ENCODE measurements at regions not wholly inside any gene's neighbourhood (a gene's known extent, or its start where the extent isn't known, plus 50 kb on each side); places are given as distances from the start of the nearest gene placed in this dataset.

GRCh38 chr5:62681117-62681850 is 102.7 kb downstream of the LRRC70 start:
- ATAC-seq (ENCODE audit: low read depth), result no peak

More at GRCh38 chr5:62681117-62681850, 102.7 kb downstream of the LRRC70 start:
- H3K36me3 ChIP-seq (ENCODE audit: control insufficient read depth, insufficient read depth, low read length), result no peaks in the 10 kb centered on the region
- H4K8ac ChIP-seq (ENCODE audit: low read depth in 2 of 2, low read length in 2 of 2), result no peak overlapping the region
- intact Hi-C loops (cut with micrococcal nuclease) (no loop called here), in situ Hi-C loops (cut with MboI; ENCODE audit: low sequenced_read_pairs) (no loop called here), dilution Hi-C loops (cut with HindIII; ENCODE audit: low sequenced_read_pairs, unreplicated experiment) (no loop called here)
- no peaks in the 10 kb centered on the region for H3K79me1 ChIP-seq (ENCODE audit: low read depth in 1 of 2, low read length in 2 of 2)
- H3K4me3 ChIP-seq (ENCODE audit: insufficient read depth, low read depth, low read length), result no peak overlapping the region
- BruUV-seq (replicated peaks), result no TSS peak
- no peak overlapping the region for H4K91ac ChIP-seq (ENCODE audit: insufficient read depth, low read depth, low read length)
- no peaks in the 10 kb centered on the region for H4K20me1 ChIP-seq (ENCODE audit: insufficient read depth, low read length)
- H2BK5ac ChIP-seq (ENCODE audit: low read depth, low read length, poor library complexity, severe bottlenecking), result no peak overlapping the region
- DNase-seq, result no peak
- no peak overlapping the region for H3K23ac ChIP-seq (ENCODE audit: low read depth, low read length)
- CTCF ChIA-PET, result no interaction called here
- no peaks in the 10 kb centered on the region for H3K27me3 ChIP-seq (ENCODE audit: control insufficient read depth, insufficient read depth, low read length)
- no peaks in the 10 kb centered on the region for H3K4me1 ChIP-seq (ENCODE audit: control insufficient read depth, insufficient read depth, low read length)
- no peak overlapping the region for H2AFZ ChIP-seq (replicated peaks; ENCODE audit: low read length, poor library complexity)
- H3K18ac ChIP-seq (ENCODE audit: low read depth, low read length), result no peak overlapping the region
- H3K4me2 ChIP-seq (ENCODE audit: low read depth, low read length), result no peak overlapping the region
- no peaks in the 10 kb centered on the region for H3K9me1 ChIP-seq (ENCODE audit: insufficient read depth, low read length)
- H2BK15ac ChIP-seq (ENCODE audit: low read depth, low read length), result no peak overlapping the region
- H2AK5ac ChIP-seq (ENCODE audit: low read depth, low read length), result no peak overlapping the region
- WGBS, 2 experiments (ENCODE audit: extremely low coverage in 2 of 2, insufficient read length in 1 of 2), result no CpG with 5 or more reads among the region's 3 CpGs
- H3K9ac ChIP-seq (ENCODE audit: low read depth, low read length), result no peak overlapping the region
- H2BK120ac ChIP-seq (ENCODE audit: low read depth, low read length), result no peak overlapping the region
- H4K5ac ChIP-seq (ENCODE audit: low read depth, low read length), result no peak overlapping the region
- H3K27ac ChIP-seq (ENCODE audit: insufficient read depth, low read length), result no peak overlapping the region
- H2BK20ac ChIP-seq (ENCODE audit: low read depth, low read length), result no peak overlapping the region
- no peak overlapping the region for H3K56ac ChIP-seq (ENCODE audit: extremely low read depth, insufficient read depth, low read length)
- TF ChIP-seq CHD1 (IDR thresholded peaks at IDR 0.05; ENCODE audit: low read depth, low read length) (no peak), MAZ (IDR thresholded peaks at IDR 0.05; ENCODE audit: borderline replicate concordance, low read depth, low read length) (no peak), CTCF (conservative IDR thresholded peaks at IDR 0.05; ENCODE audit: low read depth, low read length) (no peak), FOS (IDR thresholded peaks at IDR 0.05; ENCODE audit: low read depth, low read length) (no peak), POLR2A (IDR thresholded peaks at IDR 0.05; ENCODE audit: low read depth, low read length) (no peak), MXI1 (IDR thresholded peaks at IDR 0.05; ENCODE audit: borderline replicate concordance, low read depth, low read length) (no peak), MAFK (IDR thresholded peaks at IDR 0.05; ENCODE audit: low read depth, low read length) (no peak), USF2 (IDR thresholded peaks at IDR 0.05; ENCODE audit: low read depth, low read length) (no peak), BHLHE40 (IDR thresholded peaks at IDR 0.05; ENCODE audit: low read depth, low read length) (no peak), RFX5 (IDR thresholded peaks at IDR 0.05; ENCODE audit: low read depth, low read length) (no peak), SMC3 (IDR thresholded peaks at IDR 0.05; ENCODE audit: low read depth, low read length) (no peak)
- no peak overlapping the region for H3K14ac ChIP-seq (replicated peaks; ENCODE audit: low read depth, low read length)
- no peak overlapping the region for H2AK9ac ChIP-seq (replicated peaks; ENCODE audit: low read depth, low read length, poor library complexity)
- POLR2A ChIA-PET (ENCODE audit: unreplicated experiment), result no interaction called here
- no peak overlapping the region for H3K4ac ChIP-seq (ENCODE audit: low read depth, low read length)
- no peaks in the 10 kb centered on the region for H3K9me3 ChIP-seq (ENCODE audit: control insufficient read depth, insufficient read depth, low read length)

Measured in IMR-90 (cell line).